SK-N-SH treated with all-trans-retinoic acid at 6 μM for 48 hours (cell line): ENCODE measurements at regions not wholly inside any gene's neighbourhood (a gene's known extent, or its start where the extent isn't known, plus 50 kb on each side); places are given as distances from the start of the nearest gene placed in this dataset.

Experiments
- ARNTL ChIP-seq: fragments of 450-650 bp; formaldehyde crosslinking; IDR thresholded peaks from 2 replicates; pipeline ENCODE4 v1.5.0; 2020; ENCODE audit warnings: low read depth, mild to moderate bottlenecking, moderate library complexity, borderline replicate concordance
- BACH2 ChIP-seq: fragments of 250-450 bp; sonication (Bioruptor Pico); IDR thresholded peaks from 2 replicates; pipeline ENCODE4 v1.9.0; 2021; ENCODE audit warnings: mild to moderate bottlenecking, borderline replicate concordance
- CSDC2 ChIP-seq: fragments of 250-450 bp; sonication (Bioruptor Pico); IDR thresholded peaks from 2 replicates; pipeline ENCODE4 v1.5.0; 2020; ENCODE audit warnings: mild to moderate bottlenecking, moderate library complexity
- PPARA ChIP-seq: fragments of 250-450 bp; sonication (Bioruptor Pico); IDR thresholded peaks from 2 replicates; pipeline ENCODE4 v1.5.0; 2020; ENCODE audit warnings: mild to moderate bottlenecking, borderline replicate concordance
- TOX ChIP-seq: fragments of 250-450 bp; sonication (Bioruptor Pico); IDR thresholded peaks from 2 replicates; pipeline ENCODE4 v1.8.0; 2021; ENCODE audit warnings: mild to moderate bottlenecking, moderate library complexity, borderline replicate concordance
- ZNF565 ChIP-seq: fragments of 450-650 bp; formaldehyde crosslinking; conservative IDR thresholded peaks from 2 replicates; pipeline ENCODE4 v1.5.0; 2020; ENCODE audit warnings: low read depth, mild to moderate bottlenecking, moderate library complexity
- TF ChIP-seq, protein P1 (sequence below): fragments of 250-450 bp; sonication (Bioruptor Pico); IDR thresholded peaks from 2 replicates; pipeline ENCODE4 v1.8.0; 2020; ENCODE audit warnings: mild to moderate bottlenecking, moderate library complexity, borderline replicate concordance

DNA sequence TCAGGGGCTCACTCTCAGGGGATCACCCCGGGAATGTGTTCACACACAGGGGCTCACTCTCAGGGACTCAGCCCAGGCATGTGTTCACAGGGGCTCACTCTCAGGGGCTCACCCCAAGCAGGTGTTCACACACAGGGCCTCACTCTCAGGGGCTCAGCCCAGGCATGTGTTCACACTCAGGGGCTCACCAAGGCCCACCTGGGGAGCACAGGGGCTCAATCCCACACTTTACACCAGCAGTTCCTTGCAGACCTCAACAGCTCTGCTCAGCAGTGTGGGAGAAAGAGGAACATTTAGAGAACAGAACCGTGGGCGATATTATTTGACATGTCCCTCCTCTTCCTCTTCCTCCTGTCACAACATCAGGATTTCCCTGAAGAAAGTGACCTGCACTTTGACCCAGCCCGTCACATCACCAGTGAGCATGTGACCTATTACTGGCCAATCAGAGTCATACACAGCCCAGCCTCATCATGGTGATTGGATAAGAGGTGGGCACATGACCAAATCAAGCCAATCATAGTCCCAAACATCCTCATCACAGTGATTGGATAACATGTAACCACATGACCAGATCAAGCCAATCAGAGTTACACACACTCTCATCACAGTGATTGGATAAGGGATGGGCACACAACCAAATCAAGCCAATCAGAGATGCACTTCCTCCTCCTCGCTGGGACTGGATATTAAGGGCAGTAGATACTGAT is 359.4 kb upstream of the SFSWAP start:
- no peak for TF ChIP-seq ARNTL (CRISPR knock-in tag)
- TF ChIP-seq TOX (CRISPR knock-in tag) = no peak
- TF ChIP-seq, protein P1, sequence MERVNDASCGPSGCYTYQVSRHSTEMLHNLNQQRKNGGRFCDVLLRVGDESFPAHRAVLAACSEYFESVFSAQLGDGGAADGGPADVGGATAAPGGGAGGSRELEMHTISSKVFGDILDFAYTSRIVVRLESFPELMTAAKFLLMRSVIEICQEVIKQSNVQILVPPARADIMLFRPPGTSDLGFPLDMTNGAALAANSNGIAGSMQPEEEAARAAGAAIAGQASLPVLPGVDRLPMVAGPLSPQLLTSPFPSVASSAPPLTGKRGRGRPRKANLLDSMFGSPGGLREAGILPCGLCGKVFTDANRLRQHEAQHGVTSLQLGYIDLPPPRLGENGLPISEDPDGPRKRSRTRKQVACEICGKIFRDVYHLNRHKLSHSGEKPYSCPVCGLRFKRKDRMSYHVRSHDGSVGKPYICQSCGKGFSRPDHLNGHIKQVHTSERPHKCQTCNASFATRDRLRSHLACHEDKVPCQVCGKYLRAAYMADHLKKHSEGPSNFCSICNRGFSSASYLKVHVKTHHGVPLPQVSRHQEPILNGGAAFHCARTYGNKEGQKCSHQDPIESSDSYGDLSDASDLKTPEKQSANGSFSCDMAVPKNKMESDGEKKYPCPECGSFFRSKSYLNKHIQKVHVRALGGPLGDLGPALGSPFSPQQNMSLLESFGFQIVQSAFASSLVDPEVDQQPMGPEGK (CRISPR knock-in tag) = no peak
- TF ChIP-seq CSDC2 (CRISPR knock-in tag) = no peak
- TF ChIP-seq PPARA (CRISPR knock-in tag) = no peak
- no peak for TF ChIP-seq BACH2 (CRISPR knock-in tag)
- no peak for TF ChIP-seq ZNF565 (CRISPR knock-in tag)
